HG02798 (cell line): ENCODE measurements at regions not wholly inside any gene's neighbourhood (a gene's known extent, or its start where the extent isn't known, plus 50 kb on each side); places are given as distances from the start of the nearest gene placed in this dataset.
"Not testable (repeated sequence)": the region's sequence is repeated elsewhere in the genome, so short reads cannot be mapped to it uniquely, and the experiment has no call there.

Experiments used
- ATAC-seq: cut with Tn5 transposase; IDR thresholded peaks from one replicate; pipeline ENCODE4 v1.9.1; 2021; ENCODE audit warnings: mild to moderate bottlenecking; ENCODE audit not compliant: unreplicated experiment, poor library complexity

GRCh38 chr12:44457465-44457864, 418.6 kb downstream of the NELL2 start:
- ATAC-seq = no peak

- ATAC-seq = not testable (repeated sequence)
These were observed 421.2 kb downstream of the NELL2 start for GRCh38 chr12:44454959-44455358.

GRCh38 chr12:44446181-44446580, 429.9 kb downstream of the NELL2 start:
- no peak for ATAC-seq

GRCh38 chr12:44441155-44441554, 435.0 kb downstream of the NELL2 start:
- peak; percentile 47 for ATAC-seq
